ENCODE measurements at regions not wholly inside any gene's neighbourhood (a gene's known extent, or its start where the extent isn't known, plus 50 kb on each side); places are given as distances from the start of the nearest gene placed in this dataset.
A peak's percentile ranks its signal among the peaks of the same experiment; 100 is the strongest.
"Not testable (repeated sequence)": the region's sequence is repeated elsewhere in the genome, so short reads cannot be mapped to it uniquely, and the experiment has no call there.

DNA sequence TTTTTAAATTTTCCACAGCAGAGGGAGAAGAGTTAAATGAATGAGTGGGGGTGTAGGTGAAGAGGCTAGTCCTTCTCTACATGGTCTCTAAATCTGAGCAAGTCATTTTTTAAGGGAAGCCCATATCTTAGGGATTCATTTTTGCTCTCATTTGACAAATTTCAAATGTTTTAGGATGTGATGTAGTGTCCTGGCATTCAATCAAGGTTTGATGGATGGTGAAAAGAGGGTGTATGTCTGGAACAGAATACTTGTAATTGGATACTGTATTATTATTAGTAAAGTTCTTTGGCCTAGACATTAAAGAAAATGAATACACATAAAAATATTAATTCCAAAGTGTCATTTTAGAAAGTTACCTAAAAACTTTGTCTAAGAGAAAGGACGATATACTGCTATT is 167.8 kb upstream of the PTBP2 start:
- Histone ChIP-seq H3K4me3 (ENCODE audit: low read depth, low read length) (no peak overlapping the region), H3K36me3 (ENCODE audit: control insufficient read depth, insufficient read depth, low read length) (no peaks in the 10 kb centered on the region), H3K27ac (ENCODE audit: low read depth, low read length) (no peak overlapping the region), H3K27me3 (ENCODE audit: control insufficient read depth, insufficient read depth, low read length) (no peaks in the 10 kb centered on the region), H3K9me3 (ENCODE audit: control insufficient read depth, insufficient read depth, low read length) (no peaks in the 10 kb centered on the region), H3K9ac (ENCODE audit: low read depth, low read length) (no peak overlapping the region), H3K4me1 (ENCODE audit: control insufficient read depth, insufficient read depth, low read length) (peaks cover 20% of the 10 kb centered on the region)

DNA sequence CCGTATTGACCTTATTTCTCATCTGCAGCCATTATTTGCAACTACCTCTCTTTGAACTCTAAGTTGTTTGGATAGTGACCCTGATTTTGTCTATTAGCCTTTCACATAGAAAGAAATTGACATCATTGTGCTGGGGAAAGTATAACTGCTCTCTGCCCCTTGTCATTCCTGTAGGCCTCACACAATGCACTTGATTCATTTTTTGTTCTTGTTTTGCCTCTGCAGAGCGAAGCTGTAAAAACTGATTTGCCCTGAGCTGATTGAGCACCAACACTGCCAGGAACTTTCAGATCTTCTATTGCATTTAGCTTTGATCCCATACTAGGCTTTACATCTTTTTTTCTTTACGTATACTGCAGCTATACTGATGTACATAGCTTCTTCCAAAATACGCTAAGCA is 167.2 kb upstream of the PTBP2 start:
- Histone ChIP-seq H3K27me3 (ENCODE audit: control insufficient read depth, insufficient read depth, low read length) (no peaks in the 10 kb centered on the region), H3K36me3 (ENCODE audit: control insufficient read depth, insufficient read depth, low read length) (no peaks in the 10 kb centered on the region), H3K9ac (ENCODE audit: low read depth, low read length) (no peak overlapping the region), H3K4me1 (ENCODE audit: control insufficient read depth, insufficient read depth, low read length) (peaks cover 26% of the 10 kb centered on the region), H3K4me3 (ENCODE audit: low read depth, low read length) (no peak overlapping the region), H3K9me3 (ENCODE audit: control insufficient read depth, insufficient read depth, low read length) (no peaks in the 10 kb centered on the region), H3K27ac (ENCODE audit: low read depth, low read length) (no peak overlapping the region)

- H3K4me3 ChIP-seq (ENCODE audit: low read depth, low read length): no peak overlapping the region
- H3K9ac ChIP-seq (ENCODE audit: low read depth, low read length): no peak overlapping the region
- H3K4me1 ChIP-seq (ENCODE audit: control insufficient read depth, insufficient read depth, low read length): peaks cover 50% of the 10 kb centered on the region
- no peaks in the 10 kb centered on the region for H3K27me3 ChIP-seq (ENCODE audit: control insufficient read depth, insufficient read depth, low read length)
- 0 out of 2 replicates have a peak, but pooled peaks cover 3% of the 10 kb centered on the region for H3K9me3 ChIP-seq (ENCODE audit: control insufficient read depth, insufficient read depth, low read length)
- H3K36me3 ChIP-seq (ENCODE audit: control insufficient read depth, insufficient read depth, low read length): no peaks in the 10 kb centered on the region
- H3K27ac ChIP-seq (ENCODE audit: low read depth, low read length): no peak overlapping the region
Measured at GRCh38 chr1:96557336-96557735, 164.2 kb upstream of the PTBP2 start.

- Histone ChIP-seq H3K27me3 (ENCODE audit: control insufficient read depth, insufficient read depth, low read length) (no peaks in the 10 kb centered on the region), H3K27ac (ENCODE audit: low read depth, low read length) (no peak overlapping the region), H3K9ac (ENCODE audit: low read depth, low read length) (no peak overlapping the region), H3K4me1 (ENCODE audit: control insufficient read depth, insufficient read depth, low read length) (peaks cover 59% of the 10 kb centered on the region), H3K4me3 (ENCODE audit: low read depth, low read length) (no peak overlapping the region), H3K9me3 (ENCODE audit: control insufficient read depth, insufficient read depth, low read length) (0 out of 2 replicates have a peak, but pooled peaks cover 3% of the 10 kb centered on the region), H3K36me3 (ENCODE audit: control insufficient read depth, insufficient read depth, low read length) (no peaks in the 10 kb centered on the region)
Measured at GRCh38 chr1:96558635-96559034, 162.9 kb upstream of the PTBP2 start.

- Histone ChIP-seq H3K4me1 (ENCODE audit: control insufficient read depth, insufficient read depth, low read length) (peaks cover 58% of the 10 kb centered on the region), H3K27ac (ENCODE audit: low read depth, low read length) (peak overlapping the region; percentile 78), H3K9me3 (ENCODE audit: control insufficient read depth, insufficient read depth, low read length) (0 out of 2 replicates have a peak, but pooled peaks cover 3% of the 10 kb centered on the region), H3K4me3 (ENCODE audit: low read depth, low read length) (no peak overlapping the region; the same call in 1 of the 2 replicates), H3K27me3 (ENCODE audit: control insufficient read depth, insufficient read depth, low read length) (no peaks in the 10 kb centered on the region), H3K9ac (ENCODE audit: low read depth, low read length) (peak overlapping the region; percentile 37; the same call in 1 of the 2 replicates), H3K36me3 (ENCODE audit: control insufficient read depth, insufficient read depth, low read length) (no peaks in the 10 kb centered on the region)
Measured at GRCh38 chr1:96559181-96559580, 162.4 kb upstream of the PTBP2 start.

DNA sequence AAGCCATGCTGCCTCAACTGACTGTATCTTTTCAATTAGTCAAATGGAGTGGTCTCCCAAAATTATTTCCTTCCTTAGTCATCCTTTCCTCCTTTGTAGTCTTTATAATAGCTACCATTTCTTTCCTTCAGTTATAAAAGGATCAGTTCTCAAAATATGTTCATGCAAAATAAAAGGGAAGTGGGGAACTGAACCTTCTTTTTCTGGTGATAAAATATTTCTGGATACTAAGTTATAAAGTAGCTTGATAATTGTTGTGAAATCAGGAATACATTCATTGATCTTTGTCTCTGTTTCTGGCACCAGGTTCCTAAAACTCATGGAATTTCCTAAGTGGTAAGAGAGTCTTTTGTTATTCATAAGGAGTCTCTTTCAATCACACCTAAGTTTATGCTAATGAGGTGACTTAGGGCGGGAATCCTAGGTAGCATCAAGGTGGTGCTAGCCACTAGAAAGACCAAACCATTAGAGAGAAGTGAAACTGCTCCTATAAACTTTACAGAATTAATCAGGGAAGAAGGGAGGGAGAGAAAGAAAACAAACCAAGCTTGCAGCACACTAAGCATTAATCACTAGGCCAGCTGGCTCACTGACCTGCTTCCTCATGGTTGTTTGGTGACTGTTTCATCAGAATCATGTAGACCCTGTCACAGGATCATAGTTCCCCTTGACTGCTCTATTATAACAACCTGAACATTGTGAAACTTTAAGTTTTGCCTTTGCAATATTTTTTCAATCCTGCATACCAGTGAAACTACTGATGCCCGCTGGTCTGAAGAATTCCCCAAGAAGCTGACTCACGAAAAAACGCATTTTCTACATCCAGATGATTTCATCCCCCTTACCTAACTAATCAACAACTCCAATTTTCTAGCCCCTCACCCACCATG is 161.6 kb upstream of the PTBP2 start:
- H3K9ac ChIP-seq (ENCODE audit: low read depth, low read length): peak overlapping the region; percentile 43; the same call in 1 of the 2 replicates
- H3K4me3 ChIP-seq (ENCODE audit: low read depth, low read length): peak overlapping the region; percentile 35
- peaks cover 55% of the 10 kb centered on the region for H3K4me1 ChIP-seq (ENCODE audit: control insufficient read depth, insufficient read depth, low read length)
- H3K36me3 ChIP-seq (ENCODE audit: control insufficient read depth, insufficient read depth, low read length): no peaks in the 10 kb centered on the region
- H3K27ac ChIP-seq (ENCODE audit: low read depth, low read length): peak overlapping the region; percentile 78
- no peaks in the 10 kb centered on the region for H3K27me3 ChIP-seq (ENCODE audit: control insufficient read depth, insufficient read depth, low read length)
- 0 out of 2 replicates have a peak, but pooled peaks cover 3% of the 10 kb centered on the region for H3K9me3 ChIP-seq (ENCODE audit: control insufficient read depth, insufficient read depth, low read length)

DNA sequence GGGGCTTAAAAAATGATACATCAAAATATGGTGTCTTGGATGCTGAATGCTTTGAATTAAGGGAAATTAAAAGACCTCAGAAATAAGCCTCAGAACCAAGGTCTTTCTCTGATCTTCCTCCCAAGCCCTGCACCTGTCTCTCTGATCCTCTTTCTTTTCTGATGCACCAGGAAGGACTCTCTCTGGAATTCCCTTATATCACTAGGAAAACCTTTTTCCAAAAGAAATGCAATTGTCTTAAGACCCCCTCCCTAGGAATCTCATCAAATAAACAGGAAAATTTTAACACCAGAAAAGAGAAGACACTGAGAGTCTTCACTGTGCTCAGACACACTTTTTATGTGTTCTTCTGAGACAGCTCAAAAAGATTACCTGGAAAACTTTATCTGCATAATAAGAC is 159.5 kb upstream of the PTBP2 start:
- Histone ChIP-seq H3K4me1 (ENCODE audit: control insufficient read depth, insufficient read depth, low read length) (peaks cover 54% of the 10 kb centered on the region), H3K9ac (ENCODE audit: low read depth, low read length) (no peak overlapping the region), H3K9me3 (ENCODE audit: control insufficient read depth, insufficient read depth, low read length) (0 out of 2 replicates have a peak, but pooled peaks cover 3% of the 10 kb centered on the region), H3K27ac (ENCODE audit: low read depth, low read length) (peak overlapping the region; percentile 72), H3K27me3 (ENCODE audit: control insufficient read depth, insufficient read depth, low read length) (no peaks in the 10 kb centered on the region), H3K4me3 (ENCODE audit: low read depth, low read length) (0 out of 2 replicates have a peak overlapping the region, but pooled peaks have one; percentile 3), H3K36me3 (ENCODE audit: control insufficient read depth, insufficient read depth, low read length) (no peaks in the 10 kb centered on the region)

DNA sequence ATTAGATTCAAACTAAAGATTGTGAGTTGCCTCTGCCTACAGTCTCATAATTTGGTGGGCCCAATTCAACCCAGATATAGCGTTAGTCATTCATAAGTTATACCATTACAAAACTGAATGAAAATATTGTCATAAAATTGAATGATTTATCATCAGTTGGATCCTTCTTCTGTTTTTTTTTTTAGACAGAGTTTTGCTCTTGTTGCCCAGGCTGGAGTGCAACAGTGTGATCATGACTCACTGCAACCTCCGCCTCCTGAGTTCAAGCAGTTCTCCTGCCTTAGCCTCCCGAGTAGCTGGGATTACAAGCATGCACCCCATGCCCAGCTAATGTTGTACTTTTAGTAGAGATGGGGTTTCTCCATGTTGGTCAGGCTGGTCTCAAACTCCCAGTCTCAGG is 157.2 kb upstream of the PTBP2 start:
- not testable (repeated sequence) for H3K9me3 ChIP-seq (ENCODE audit: control insufficient read depth, insufficient read depth, low read length); H3K9ac ChIP-seq (ENCODE audit: low read depth, low read length); H3K4me3 ChIP-seq (ENCODE audit: low read depth, low read length); H3K36me3 ChIP-seq (ENCODE audit: control insufficient read depth, insufficient read depth, low read length); H3K27me3 ChIP-seq (ENCODE audit: control insufficient read depth, insufficient read depth, low read length); H3K27ac ChIP-seq (ENCODE audit: low read depth, low read length)
- H3K4me1 ChIP-seq (ENCODE audit: control insufficient read depth, insufficient read depth, low read length): peaks cover 33% of the 10 kb centered on the region

DNA sequence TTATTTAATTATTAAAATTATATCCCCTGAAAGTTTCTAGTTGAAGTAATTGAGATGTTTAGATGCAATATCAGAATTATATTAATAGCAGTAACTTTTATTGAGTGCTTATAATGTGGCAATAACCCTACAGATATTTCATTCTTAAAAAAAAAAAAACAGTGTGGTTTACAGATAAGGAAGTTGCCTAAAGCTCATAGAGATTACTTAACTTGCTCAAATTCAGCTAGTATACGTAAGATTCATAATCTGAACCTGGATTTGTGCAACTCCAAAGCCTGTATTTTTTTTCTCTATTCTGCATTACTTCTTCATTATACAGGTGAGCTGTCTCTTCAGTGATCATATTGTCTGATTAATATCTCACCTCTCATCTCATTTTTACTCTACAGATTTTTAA is 156.0 kb upstream of the PTBP2 start:
- peaks cover 21% of the 10 kb centered on the region for H3K4me1 ChIP-seq (ENCODE audit: control insufficient read depth, insufficient read depth, low read length)
- no peak overlapping the region for H3K27ac ChIP-seq (ENCODE audit: low read depth, low read length)
- H3K9ac ChIP-seq (ENCODE audit: low read depth, low read length): no peak overlapping the region
- H3K9me3 ChIP-seq (ENCODE audit: control insufficient read depth, insufficient read depth, low read length): 0 out of 2 replicates have a peak, but pooled peaks cover 3% of the 10 kb centered on the region
- H3K4me3 ChIP-seq (ENCODE audit: low read depth, low read length): no peak overlapping the region
- H3K27me3 ChIP-seq (ENCODE audit: control insufficient read depth, insufficient read depth, low read length): no peaks in the 10 kb centered on the region
- H3K36me3 ChIP-seq (ENCODE audit: control insufficient read depth, insufficient read depth, low read length): no peaks in the 10 kb centered on the region

DNA sequence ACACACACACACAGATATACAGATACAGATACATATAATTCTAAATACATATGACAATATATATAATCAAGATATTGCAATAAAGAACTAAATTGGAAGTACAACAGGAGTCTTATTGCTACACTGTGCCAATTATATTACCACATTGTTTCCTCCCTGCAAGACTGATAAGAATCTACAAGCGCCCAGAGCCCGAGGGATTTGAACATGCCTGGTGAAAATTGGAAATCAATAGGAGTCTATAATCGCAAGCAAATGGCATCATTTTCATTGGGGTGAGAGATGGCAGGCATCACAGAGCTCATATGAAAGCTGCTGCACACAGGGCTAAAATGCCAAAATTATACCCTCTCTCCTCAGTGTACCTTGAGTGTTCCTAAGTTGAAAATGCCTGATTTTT is 152.9 kb upstream of the PTBP2 start:
- Histone ChIP-seq H3K9ac (ENCODE audit: low read depth, low read length) (no peak overlapping the region), H3K9me3 (ENCODE audit: control insufficient read depth, insufficient read depth, low read length) (no peaks in the 10 kb centered on the region), H3K27ac (ENCODE audit: low read depth, low read length) (no peak overlapping the region), H3K4me3 (ENCODE audit: low read depth, low read length) (no peak overlapping the region), H3K4me1 (ENCODE audit: control insufficient read depth, insufficient read depth, low read length) (no peaks in the 10 kb centered on the region), H3K27me3 (ENCODE audit: control insufficient read depth, insufficient read depth, low read length) (no peaks in the 10 kb centered on the region), H3K36me3 (ENCODE audit: control insufficient read depth, insufficient read depth, low read length) (no peaks in the 10 kb centered on the region)

- Histone ChIP-seq H3K9ac (ENCODE audit: low read depth, low read length) (no peak overlapping the region), H3K27me3 (ENCODE audit: control insufficient read depth, insufficient read depth, low read length) (no peaks in the 10 kb centered on the region), H3K4me1 (ENCODE audit: control insufficient read depth, insufficient read depth, low read length) (no peaks in the 10 kb centered on the region), H3K4me3 (ENCODE audit: low read depth, low read length) (no peak overlapping the region), H3K36me3 (ENCODE audit: control insufficient read depth, insufficient read depth, low read length) (no peaks in the 10 kb centered on the region), H3K9me3 (ENCODE audit: control insufficient read depth, insufficient read depth, low read length) (no peaks in the 10 kb centered on the region), H3K27ac (ENCODE audit: low read depth, low read length) (no peak overlapping the region)
Measured at GRCh38 chr1:96569288-96569687, 152.3 kb upstream of the PTBP2 start.

Data from HUES48 (cell line).